Midbrain (tissue), 1 donor: ENCODE measurements at regions not wholly inside any gene's neighbourhood (a gene's known extent, or its start where the extent isn't known, plus 50 kb on each side); places are given as distances from the start of the nearest gene placed in this dataset.
"Not testable (repeated sequence)": the region's sequence is repeated elsewhere in the genome, so short reads cannot be mapped to it uniquely, and the experiment has no call there.

Experiments used
- DNase-seq: peaks from one replicate; lab custom pipeline; 2025; lab: John Stamatoyannopoulos, UW

DNA sequence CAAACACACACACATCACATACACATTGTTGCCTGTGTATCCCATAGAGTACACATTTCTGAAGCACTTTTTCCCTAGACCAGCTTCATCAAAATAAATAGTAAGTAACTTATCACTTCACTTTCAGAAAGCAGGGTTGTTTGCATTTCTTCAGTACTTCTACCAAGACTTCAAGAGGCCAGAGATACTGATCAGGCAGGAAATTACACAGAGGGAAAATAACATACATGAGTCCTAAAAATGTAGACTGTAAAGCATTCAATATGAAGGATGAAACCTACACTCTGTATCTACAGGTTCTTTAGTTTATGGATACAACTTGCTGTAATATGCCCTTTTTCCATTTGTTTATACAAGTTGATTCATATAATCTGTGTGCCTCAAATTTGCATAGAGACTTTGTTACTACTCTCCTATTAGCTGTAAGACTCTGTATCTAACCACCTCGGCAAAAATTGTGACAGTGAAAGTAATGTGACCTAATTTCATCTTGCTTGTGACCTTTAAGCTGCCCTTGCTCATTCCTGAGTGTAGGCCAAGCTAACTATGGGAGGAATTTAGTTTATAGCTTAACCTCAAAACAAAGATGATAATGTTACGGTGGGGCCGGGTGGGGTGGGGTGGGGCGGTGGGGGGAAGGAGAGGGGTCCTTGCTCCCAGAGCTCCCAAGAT, 228.9 kb upstream of the SPOPL start:
- no peak for DNase-seq

DNA sequence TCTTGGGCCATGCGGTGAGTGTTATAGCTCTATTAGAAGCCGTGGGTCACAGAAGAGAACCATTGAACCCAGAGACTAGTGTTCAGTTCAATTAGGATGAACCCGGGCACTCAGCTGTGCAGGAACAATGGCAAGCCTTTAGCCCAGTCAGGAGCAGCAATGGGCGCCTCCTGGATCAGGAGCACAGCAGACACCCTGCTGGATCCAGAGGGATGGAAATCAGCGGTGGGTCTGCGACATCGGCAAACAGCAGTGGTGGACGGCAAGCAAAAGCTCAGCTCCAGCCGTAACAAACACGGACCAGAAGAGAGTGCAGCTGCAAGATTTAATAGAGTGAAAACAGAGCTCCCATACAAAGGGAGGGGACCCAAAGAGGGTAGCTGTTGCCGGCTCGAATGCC, 228.3 kb upstream of the SPOPL start:
- DNase-seq: not testable (repeated sequence)

DNA sequence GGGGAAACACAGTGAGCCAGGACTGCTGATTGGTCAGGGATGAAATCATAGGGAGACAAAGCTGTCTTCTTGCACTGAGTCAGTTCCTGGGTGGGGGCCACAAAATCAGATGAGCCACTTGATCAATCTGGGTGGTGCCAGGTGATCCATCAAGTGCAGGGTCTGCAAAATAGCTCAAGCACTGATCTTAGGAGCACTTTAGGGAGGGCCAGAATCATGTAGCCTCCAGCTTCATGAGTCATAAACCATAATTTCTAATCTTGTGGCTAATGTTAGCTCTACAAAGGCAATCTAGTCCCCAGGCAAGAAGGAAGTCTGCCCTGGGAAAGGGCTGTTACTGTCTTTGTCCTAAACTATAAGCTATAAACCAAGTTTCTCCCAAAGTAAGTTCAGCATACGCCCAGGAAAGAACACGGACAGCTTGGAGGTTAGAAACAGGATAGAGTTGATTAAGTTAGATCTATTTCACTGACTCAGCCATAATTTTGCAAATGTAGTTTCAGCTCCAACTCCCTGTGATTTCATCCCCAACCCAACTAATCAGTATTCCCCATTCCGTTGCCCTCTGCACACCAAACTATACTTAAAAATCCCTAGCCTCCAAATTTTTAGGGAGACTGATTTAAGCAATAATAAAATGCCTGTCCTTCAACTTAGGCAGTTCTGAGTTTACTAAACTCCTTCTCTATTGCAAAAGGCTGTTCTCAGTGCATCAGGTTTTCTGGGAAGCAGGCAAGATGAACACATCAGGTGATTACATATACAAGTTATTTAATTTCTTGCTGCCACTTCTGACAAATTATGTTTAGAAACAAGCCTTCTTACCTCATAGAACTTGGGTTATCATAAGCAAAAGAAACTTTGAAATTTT, 226.9 kb upstream of the SPOPL start:
- DNase-seq: no peak

DNA sequence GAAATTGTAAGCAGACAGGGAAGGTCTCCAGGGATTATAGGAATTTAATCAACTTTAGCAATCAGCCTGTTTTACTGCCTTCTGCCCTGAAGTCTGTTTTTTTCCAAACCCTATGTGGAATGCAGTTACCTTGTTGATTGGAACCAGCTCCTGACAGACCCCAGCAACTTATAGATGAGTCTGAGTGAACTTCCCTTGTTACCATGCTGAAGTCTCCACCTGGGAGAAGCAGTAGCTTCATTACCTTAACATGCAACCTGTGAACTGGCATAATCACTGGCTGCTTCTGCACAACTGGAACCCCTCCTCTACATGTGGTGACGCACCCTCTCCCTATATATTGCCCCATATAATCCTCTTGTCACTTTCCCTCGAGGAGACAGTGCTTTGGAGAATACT, 226.3 kb upstream of the SPOPL start:
- DNase-seq: no peak

DNA sequence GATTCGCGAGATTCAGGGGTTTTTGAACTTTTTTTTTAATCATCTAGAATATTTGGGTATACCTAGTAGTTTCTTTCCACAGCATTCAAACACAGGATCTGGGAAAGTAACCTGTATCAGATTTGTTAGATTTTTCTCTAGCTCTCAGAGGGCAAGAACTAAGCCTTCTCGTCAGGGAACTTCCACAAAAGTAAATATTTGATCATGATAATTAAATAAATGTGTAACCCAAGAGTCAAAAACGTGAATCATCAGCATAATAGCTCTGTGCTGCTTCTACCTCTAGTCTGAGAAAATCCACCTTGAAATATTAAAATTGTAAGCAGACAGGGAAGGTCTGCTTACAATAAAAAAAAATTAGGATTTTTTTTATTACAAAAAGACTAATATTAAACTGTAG, 225.7 kb upstream of the SPOPL start:
- DNase-seq: no peak

DNA sequence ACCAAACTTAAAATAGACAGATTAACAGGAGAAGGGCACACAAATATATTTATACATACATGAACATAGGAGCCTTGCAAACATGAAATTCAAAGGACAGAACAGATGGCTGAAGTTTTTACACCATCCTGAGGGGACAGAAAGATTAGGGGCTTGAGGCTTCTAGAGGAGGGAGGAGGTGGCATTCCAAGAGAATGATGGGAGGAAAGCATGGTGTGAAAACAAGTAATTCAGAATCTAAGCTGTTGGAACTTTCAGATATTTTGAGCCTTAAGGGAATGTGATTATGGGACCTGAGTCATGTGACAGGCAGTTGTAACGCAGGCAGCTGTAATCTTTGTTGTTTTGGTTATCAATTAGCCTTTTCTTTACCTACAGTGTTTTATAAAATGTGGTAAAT, 225.2 kb upstream of the SPOPL start:
- DNase-seq: no peak

DNA sequence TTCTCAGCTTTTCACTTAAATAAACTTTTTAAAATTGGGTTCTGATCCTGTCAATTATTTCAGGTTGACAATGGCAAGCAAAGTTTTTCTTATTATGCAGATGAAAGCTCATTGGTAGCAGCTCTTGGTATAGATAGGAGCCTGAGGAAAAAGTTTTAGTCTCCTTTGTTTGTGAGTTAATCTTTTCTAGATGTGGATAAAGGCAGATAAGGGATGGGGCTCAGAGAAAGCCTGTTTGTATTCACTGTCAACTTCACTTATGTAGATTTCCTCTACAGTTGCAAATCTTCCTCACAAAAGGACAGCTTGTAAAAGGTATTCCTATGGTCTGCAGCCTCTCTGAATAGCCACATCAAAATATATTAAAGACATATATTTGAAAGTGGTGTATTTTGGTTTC, 224.5 kb upstream of the SPOPL start:
- DNase-seq: no peak

DNA sequence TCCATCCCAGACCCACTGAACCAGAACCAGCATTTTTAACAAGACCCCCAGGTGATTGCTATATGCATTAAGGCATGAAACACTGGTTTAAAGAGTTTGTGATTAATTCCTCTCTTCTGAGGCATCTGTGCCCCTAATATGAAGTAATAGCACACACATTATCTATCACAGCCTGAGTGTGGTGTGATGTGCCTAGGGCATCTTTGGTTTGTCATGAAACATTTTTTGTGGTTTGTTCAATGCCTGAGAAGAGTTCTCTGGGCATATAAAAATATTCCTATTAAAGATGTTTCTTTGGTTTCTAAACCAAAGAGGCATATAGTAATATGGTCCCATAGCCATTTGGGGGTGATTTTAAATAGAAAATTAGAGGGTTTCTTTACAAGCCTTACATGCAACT, 221.7 kb upstream of the SPOPL start:
- DNase-seq: no peak

DNA sequence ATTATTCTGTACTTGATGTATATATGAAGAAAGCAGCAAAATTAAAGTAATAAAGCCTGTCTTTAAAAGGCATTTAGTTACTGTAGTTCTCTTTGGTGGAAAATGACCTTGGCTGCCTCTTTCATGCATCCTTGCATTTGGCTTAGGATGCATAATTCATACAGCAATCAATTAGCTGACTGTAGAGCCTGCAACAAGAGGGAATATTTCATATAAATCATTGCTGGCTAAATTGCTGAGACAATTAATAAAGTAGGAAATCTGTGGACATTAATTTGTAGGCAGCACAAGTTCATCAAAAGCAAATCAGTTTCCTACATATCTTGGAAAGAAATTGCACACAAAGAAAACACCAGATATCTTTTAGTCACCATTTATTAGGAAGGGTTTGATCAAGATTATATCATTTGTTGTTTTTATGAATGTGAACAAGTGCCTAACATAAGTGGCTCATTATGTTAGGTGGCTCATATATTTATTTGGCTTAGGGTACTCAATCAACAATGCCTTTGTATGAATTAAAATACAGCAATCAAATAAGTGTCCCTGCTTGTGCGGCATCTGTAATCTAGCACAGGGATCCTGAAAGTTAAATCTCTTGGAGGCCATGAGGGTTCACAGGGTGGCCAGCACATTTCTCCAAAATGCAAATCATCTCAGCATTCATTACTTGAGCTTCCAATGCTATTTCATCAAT, 220.4 kb upstream of the SPOPL start:
- DNase-seq: no peak

DNA sequence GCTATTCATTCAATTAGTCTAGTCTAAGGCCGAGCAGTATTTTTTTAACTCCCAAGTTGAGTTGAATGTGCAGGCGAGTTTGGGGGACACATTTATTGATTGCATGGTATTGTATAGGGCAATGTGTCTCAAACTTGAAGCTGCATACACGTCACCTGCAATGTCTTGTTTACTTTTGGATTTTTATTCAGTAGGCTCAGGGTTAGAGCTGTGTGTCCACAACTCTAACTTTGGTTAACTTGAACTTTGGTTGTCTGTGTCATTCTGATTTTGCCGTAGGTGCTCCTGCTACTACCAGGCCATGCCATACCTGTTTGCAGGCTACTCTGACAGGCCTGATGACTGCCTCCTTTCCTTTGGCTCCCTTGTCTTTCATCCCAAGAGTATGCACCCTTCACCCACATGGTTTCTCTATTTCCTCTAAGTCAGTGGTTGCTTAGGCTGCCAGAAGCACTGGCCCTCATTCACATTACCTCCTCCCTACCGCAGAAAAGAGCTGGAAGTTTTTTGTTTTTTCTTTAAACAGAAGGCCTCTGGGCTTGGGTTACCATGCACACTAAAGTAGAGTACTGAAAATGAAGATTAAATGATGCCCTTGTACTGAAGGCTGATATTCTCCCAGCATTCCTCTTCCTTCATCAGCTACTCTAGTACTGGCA, 219.4 kb upstream of the SPOPL start:
- DNase-seq: no peak

DNA sequence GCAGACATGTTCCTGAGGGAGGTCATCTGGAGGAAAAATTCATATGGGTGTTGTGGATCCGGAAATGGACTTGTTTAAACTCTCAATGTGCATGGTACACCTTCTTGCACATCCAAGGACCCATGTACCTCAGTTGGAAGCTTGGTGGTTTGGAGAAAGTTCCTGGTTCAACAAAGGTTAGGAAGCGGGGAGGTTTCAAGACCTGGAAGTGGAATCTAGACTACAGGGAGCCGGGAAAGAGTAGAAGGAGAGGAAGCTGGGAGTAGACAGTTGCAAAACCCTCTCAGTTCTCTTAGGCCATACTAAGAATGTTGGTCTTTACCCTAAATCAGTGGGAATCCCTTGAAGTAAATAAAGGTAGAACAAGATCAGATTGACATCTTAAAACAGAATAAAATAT, 209.8 kb upstream of the SPOPL start:
- no peak for DNase-seq

DNA sequence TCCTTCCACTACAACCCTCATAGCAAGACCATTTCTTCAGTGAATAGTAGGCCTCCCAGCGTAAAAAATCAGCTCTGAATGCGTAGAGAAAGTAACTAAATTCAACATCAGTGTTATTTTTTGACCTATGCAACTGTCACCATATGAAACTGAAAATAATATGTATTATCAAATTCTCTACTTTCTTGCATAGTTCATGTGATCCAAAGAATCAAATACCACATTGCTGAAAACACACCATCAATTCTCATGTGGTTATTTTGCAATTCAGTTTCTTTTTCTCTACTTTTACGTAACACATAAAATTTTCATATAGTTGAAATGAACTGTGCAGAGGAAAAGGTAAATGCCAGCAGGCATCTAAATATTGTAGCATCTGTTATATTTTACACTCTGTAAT, 208.5 kb upstream of the SPOPL start:
- DNase-seq: no peak

DNA sequence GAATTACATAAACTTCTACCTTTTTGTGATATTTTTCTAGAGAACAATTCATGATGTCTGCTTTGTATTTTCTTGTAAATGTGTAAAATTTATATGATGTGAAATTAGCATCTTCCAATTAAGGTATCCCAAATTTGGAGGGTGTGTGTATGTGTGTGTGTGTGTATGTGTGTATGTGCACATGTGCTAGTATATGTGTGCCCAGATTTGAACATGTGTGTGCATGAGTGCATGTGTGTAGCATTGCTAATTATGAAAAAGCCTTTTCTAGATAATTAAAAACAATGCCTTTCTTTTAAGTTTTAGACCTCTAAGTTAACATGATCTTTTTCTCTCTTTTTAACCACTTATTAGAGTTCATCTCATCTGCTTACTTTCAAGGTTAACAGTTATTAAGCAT, 208.0 kb upstream of the SPOPL start:
- DNase-seq: no peak

DNA sequence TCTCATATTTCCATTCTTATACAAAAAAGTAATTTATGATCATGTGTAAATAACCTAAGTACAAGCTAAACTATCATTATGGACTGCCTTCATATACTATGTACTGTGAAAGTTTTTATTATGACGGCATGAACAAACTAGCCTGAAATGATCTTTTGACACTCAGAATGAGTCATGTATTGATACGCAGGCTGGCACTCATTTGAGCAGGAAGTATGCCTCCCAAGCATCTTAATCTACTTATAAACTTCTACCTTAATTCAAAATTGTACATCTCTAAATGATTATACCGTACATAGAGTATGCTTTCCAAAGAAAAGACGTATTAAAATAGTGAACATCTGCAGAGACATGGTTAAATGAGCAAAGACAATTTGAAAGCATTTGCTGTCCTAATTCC, 207.1 kb upstream of the SPOPL start:
- DNase-seq: no peak

DNA sequence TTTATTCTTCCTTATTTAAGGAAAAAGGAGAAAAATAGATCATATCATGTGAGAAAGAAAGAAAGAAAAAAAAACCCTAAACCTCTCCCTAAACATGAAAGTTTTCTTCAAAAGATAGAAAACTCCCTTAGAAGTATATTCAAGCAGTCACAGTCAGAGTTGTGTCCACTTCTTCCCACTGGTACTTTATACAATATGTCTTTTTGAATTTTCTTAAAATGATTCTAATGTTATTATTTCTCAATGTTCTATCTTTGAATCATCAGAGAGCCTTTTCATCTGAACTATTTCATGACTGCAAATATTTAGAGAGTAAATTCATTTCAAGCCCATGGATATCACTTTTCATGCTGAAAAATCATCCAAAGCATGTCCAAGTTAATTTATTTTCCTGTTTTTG, 205.2 kb upstream of the SPOPL start:
- DNase-seq: no peak

DNA sequence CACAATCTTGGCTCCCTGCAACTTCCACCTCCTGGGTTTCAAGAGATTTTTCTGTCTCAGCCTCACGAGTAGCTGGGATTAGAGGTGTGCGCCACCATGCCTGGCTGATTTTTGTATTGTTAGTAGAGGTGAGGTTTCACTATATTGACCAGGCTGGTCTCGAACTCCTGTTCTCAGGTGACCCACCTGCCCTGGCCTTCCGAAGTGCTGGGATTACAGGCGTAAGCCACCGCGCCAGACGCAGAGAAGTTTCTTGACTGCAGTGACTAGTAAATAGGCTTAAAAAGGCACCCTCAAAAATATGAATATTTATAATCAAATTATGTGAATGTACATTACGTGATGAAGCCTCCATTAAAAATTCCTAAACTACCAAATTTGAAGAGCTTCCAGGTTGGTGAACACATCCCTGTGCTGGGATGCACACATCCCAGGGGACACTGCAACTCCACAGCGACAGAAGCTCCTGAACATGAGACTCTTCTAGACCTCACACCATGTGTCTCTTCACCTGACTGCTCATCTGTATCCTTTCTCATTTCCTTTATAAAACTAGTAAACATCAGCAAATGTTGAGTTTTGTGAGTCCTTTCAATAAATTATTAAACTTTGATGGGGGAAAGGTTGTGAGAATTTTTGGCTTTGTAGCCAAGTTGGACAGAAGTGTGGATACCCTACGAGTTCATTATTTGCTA, 203.3 kb upstream of the SPOPL start:
- no peak for DNase-seq

DNA sequence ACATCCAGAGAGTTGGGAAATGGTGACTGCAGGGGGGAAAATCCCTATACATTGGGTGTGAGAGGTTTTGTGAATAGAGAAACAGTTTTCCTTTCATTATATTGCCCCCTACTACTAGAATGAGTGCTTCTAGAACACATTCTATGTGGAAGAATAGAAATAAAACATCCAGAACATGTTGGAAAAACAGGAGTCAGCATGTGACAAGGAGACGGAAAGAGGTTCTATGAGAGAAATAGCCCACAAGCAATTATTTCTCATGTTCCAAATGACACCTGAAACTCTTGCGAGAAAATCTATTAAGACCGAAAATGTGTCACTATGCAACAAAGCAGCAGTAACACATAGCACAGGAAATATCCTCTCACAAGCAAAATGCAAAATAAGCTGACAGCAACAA, 202.7 kb upstream of the SPOPL start:
- DNase-seq: no peak

DNA sequence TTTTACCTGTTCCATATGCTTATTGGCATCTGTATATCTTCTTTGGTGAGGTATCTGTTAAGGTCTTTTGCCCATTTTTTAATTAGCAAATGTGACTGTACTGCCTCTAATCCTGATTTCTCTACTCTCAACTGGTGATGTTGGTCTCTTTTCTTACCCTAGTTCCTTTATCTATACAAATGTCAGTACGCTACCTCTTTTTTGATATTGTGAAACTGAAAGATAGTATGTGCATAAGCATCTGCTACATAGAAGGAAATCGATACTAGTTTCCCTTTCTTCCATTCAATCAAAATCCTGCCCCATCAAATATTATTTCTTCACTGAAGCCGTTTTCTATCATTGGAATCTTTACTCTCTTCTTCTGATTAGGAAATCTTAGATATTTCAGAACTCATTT, 194.9 kb upstream of the SPOPL start:
- DNase-seq: no peak

DNA sequence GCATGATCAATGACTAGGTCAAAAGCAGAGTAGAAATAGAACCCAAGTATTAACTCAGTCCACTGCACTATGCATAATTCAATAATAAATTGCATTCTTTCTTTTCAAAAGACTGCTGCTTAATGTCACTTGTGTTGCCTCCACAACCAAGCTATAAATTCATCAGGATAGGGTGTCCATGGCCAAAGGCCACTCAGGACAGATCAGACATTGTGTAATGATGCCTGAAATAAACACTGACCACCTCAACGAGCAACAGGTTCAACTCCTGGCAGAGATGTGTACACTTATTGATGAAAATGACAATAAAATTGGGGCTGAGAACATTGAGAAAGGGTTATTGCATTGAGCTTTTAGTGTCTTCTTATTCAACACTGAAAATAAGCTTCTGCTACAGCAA, 194.5 kb upstream of the SPOPL start:
- DNase-seq: no peak

DNA sequence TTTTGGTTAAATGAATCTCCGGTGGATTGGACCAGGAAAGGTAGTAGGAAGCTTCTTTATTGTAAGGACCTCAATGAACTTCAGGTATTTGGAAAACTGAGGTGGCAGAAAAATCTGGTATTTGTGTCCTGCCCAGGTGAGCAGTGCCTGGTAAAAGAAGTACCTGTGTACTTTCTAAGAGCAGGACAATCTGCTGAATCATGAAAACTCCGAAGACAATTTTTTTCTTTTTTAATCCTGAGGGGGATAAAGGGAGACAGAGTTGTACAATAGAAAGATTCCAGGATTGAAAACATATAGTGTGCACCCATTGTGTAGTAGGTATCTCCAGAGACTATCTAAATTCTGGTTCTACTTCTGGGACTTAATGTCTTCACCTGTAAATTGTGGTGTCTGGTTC, 191.8 kb upstream of the SPOPL start:
- DNase-seq: no peak

DNA sequence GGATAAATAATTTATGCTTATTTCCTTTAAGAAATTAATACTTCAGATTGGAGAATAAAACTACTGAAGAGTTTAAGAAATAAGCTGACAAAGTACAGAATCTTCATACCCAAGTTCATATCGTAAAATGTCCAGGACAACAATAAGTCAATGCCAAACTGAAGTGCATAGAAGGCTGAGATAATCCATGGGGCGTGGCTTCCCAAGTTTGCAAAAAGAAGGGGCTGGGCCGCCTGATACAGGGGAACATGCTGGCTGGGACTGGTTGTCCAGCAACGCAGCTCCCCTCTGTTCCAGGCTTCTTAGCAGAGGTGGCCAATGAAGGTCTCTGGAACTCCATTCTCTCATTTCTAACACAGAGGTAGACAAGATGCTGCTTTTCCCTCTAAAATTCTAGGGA, 189.5 kb upstream of the SPOPL start:
- DNase-seq: no peak

DNA sequence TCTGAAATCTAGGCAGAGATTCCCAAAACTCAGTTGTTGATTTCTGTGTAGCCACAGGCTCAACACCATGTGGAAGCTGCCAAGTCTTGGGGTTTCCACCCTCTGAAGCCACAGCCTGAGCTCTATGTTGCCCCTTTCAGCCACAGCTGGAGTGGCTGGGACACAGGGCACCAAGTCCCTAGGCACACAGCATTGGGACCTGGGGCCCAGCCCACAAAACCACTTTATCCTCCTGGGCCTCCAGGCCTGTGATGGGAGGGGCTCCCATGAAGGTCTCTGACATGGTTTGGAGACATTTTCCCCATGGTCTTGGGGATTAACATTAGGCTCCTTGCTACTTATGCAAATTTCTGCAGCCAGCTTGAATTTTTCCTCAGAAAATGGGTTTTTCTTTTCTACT, 186.0 kb upstream of the SPOPL start:
- not testable (repeated sequence) for DNase-seq
